Stimulated activated CD8-positive, alpha-beta memory T cell treated with anti-CD3 and anti-CD28 coated beads, Interleukin-7, amount 100 ng/mL, for 24 hours (primary cell): ENCODE measurements at regions not wholly inside any gene's neighbourhood (a gene's known extent, or its start where the extent isn't known, plus 50 kb on each side); places are given as distances from the start of the nearest gene placed in this dataset.
"Not testable (repeated sequence)": the region's sequence is repeated elsewhere in the genome, so short reads cannot be mapped to it uniquely, and the experiment has no call there.

Experiments used
- DNase-seq: peaks from one replicate; pipeline ENCODE4 v3.0.0-alpha.2; 2020; ENCODE audit warnings: low read depth

GRCh38 chr20:51923633-51924032 lies 121.3 kb upstream of the SALL4 start:
- DNase-seq = no peak

DNA sequence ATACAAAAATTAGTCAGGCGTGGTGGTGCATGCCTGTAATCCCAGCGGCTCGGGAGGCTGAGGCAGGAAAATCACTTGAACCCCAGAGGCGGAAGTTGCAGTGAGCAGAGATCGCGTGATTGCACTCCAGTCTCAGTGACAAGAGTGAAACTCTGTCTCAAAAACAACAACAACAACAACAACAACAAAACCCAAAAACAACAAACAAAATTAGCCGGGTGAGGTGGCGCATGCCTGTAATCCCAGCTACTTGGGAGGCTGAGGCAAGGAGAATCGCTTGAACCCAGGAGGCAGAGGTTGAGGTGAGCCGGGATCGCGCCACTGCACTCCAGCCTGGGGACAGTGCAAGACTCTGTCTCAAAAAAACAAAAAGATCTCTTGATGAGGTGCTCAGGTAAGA lies 120.5 kb upstream of the SALL4 start:
- not testable (repeated sequence) for DNase-seq

- DNase-seq = no peak
Measured at GRCh38 chr20:51918561-51918960, 116.2 kb upstream of the SALL4 start.

- DNase-seq = no peak
Measured at GRCh38 chr20:51917886-51918535, 115.7 kb upstream of the SALL4 start.

DNA sequence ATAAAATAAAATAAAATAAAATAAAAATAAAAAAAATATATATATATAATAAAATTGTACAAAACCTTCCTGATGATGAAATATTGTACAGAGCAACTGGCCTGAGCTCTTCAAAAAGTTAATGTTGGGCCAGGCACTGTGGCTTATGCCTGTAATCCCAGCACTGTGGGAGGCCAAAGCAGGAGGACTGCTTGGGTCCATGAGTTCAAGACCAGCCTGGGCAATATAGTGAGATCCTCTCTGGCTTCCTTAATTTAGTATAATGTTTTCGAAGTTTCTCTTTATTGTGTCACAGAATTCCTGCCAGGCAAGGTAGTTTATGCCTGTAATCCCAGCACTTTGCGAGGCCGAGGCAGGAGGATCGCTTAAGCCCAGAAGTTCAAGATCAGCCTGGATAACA lies 113.9 kb upstream of the SALL4 start:
- DNase-seq = no peak

DNA sequence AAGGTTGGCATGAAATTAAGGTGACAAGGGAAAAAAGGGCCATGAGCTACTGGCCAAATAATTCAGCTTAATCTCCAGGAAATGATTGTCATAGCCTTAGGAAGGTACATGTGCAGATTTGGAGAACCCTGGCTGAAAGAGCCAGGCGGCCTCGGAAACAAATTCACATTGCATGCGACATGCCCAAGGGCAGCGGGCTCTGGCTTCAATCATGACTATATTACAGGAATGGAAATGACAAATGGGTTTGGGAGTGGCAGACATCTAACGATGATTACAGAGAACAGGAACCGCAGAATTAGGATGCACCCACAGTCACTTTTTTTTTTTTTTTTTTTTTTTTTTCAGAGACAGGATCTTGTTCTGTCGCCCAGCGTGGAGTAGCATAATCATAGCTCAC lies 112.4 kb upstream of the SALL4 start:
- DNase-seq = no peak

GRCh38 chr20:51910321-51911050 lies 108.2 kb upstream of the SALL4 start:
- no peak for DNase-seq

- no peak for DNase-seq
Measured at GRCh38 chr20:51906679-51907078, 104.4 kb upstream of the SALL4 start.

DNA sequence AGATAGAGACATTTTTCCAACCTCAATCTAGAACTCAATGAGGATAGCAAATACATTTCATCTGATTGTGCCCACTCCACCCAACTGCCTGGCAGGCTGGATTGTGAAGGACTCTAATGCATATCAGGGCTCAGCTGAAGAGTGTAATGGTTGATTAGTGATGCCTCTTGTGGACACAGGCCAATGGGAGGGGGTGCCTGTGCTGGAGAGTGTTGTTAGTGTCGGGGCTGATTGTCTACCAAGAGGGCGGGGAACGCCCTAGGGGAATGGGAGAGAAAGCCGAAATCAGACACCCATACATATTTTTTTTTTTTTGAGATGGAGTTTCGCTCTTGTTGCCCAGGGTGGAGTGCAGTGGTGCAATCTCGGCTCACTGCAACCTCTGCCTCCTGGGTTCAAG lies 103.7 kb upstream of the SALL4 start:
- DNase-seq = no peak

GRCh38 chr20:51902933-51903332 lies 100.6 kb upstream of the SALL4 start:
- no peak for DNase-seq

DNA sequence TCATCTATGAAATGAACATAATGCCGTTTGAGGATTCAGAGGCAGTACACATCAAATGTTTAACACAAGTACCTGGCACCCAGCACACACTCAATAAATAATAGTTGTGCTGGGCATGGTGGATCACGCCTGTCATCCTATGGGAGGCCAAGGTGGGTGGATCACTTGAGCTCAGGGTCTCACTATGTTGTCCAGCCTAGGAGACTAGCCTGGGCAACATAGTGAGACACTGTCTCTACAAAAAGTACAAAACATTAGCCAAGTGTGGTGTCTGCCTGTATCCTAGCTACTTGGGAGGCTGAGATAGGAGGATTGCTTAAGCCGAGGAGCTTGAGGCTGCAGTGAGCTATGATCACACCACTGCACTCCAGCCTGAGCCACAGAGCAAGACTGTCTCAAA lies 98.1 kb upstream of the SALL4 start:
- no peak for DNase-seq

- no peak for DNase-seq
Measured at GRCh38 chr20:51899674-51900073, 97.4 kb upstream of the SALL4 start.

- DNase-seq = no peak
Measured at GRCh38 chr20:51898788-51899187, 96.5 kb upstream of the SALL4 start.

DNA sequence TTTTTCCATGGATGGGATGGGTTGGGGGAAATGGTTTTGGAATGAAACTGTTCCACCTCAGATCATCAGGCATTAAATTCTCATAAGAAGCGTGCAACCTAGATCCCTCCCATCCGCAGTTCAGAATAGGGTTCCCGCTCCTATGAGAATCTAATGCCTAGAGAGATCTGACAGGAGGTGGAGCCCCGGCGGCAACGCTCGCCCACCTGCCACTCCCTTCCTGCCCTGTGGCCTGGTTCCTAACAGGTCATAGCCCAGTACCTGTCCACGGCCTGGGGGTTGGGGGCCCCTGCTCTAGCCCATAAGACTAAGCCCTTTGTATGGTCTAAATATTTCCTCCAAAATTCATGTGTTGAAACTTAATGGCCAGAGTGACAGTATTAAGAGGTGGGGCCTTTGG lies 92.3 kb upstream of the SALL4 start:
- DNase-seq = no peak

DNA sequence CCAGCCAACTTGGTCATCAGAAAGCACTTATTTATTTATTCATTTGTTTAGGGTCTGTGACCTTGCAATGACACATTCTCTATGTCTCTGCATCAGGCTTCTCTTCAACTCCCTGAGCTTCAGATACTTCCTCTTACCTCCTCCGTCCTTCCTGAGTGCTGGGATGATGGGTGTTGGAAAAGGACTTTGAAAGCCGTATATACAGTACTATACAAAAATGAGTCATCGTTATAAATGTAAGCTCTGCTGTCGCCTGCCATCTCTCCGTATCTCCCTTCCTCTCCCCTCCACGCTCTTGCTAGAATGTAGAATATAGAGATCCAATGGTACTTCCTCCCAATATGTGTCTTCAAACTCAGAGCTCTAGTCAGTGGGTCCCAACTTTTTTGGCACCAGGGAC lies 91.9 kb upstream of the SALL4 start:
- no peak for DNase-seq

DNA sequence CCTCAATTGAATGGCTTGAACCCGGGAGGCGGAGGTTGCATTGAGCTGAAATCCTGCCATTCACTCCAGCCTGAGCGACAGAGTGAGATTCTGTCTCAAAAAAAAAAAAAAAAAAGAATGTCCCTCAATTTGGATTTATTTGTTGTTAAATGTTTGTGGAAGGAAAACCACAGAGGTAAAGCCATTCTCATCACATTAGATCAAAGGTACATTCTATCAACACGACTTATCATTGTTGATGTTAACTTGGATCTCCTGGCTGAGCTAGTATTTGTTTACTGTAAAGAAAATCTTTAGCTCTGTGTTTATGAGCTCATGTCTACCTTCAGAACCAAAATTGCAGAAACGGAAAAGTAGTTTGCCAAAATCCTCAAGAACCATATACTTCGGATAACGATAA lies 91.4 kb upstream of the SALL4 start:
- DNase-seq = no peak

DNA sequence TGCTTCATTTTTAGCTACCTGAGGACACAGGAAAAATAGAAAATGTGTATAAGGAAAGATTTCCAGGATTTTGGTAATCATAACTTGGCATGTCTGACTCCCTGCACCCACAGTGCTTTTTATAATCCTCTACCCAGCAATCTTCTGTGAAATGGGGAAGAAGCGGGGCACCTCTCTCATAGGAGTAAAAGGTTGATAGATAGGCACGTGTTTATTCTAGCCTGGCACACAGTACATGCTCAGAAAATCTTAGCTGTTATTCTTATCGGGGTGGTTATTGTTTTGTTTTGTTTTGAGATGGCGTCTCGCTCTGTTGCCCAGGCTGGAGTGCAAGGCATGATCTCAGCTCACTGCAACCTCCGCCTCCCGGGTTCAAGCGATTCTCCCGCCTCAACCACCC lies 87.7 kb upstream of the SALL4 start:
- DNase-seq = no peak

GRCh38 chr20:51889466-51889865 lies 87.1 kb upstream of the SALL4 start:
- no peak for DNase-seq

GRCh38 chr20:51888291-51888690 lies 86.0 kb upstream of the SALL4 start:
- DNase-seq = no peak

DNA sequence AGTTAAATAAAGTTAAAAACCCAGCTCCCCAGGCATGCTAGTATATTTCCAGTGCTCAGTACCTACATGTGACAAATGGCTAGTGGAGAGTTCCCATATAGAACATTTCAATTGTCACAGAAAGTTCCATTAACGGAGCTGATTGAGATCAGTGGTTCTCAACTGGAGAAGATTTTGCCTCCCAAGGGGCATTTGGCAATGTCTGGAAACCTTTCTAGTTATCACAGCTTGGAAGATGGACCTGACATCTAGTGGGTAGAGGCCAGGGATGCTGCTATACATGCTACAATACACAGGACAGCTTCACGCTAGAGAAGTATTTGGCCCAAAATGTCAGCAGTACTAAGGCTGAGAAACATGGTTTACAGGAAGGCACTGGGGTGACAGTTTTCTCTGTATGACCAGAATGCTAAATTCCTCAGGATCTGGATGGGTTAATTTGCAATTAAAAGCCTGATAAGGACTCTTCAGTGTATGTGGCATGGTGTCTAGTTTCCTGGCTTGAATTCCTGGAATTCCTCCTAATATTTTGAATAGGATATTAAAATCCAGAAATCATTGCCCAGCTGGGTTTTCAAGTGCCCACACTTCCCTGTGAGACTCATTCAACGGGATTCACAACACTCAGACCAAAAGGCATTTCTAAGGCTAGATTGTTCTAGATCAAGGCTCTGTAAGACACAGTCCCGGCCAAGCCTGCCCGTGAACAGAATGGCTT lies 84.7 kb upstream of the SALL4 start:
- DNase-seq = no peak

- DNase-seq = no peak
Measured at GRCh38 chr20:51886341-51886740, 84.0 kb upstream of the SALL4 start.

DNA sequence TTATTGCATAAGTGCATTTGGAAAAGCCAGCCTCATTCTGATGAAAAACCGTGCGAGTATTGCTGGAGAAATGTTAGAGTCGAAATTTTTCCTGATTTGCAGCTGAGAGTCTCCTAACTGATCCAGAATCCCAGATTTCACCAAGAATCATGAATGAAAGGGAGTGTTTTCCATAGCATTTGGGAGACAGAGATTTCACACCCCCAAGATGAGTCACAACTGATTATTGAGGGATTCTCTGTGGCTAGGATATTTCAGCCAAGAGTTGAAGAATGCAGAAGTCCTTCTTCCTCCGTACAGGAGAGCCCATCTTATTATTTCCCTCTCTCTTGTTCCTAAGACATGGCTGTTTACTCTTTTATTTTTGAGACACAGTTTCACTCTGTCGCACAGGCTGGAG lies 82.2 kb upstream of the SALL4 start:
- DNase-seq = no peak

GRCh38 chr20:51880188-51880587 lies 77.9 kb upstream of the SALL4 start:
- no peak for DNase-seq
